GM12873 (cell line): ENCODE measurements at regions not wholly inside any gene's neighbourhood (a gene's known extent, or its start where the extent isn't known, plus 50 kb on each side); places are given as distances from the start of the nearest gene placed in this dataset.

Experiments used
- TF ChIP-seq, protein P1 (sequence below): IDR thresholded peaks from 2 replicates; pipeline ENCODE4 v1.5.1; 2012; ENCODE audit warnings: low read depth, mild to moderate bottlenecking, moderate library complexity, low read length, control low read depth; ENCODE audit not compliant: insufficient read depth; ENCODE audit errors: missing control alignments

DNA sequence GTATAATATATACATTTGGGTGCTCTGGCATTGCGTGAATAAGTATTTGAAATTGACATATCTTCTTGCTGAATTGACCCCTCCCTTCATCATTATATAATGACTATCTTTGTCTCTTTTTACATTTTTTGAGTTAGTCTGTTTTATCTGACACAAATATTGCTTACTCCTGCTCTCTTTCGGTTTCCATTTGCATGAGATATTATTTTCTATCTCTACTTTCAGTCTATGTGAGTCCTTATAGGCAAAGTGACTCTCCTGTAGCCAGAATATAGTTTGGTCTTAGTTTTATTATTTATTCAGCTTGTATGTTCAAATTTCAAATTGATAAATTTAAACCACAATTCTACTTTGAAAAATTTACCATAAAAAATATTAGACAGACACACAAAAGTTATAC, 491.0 kb downstream of the NAV3 start:
- TF ChIP-seq, protein P1, sequence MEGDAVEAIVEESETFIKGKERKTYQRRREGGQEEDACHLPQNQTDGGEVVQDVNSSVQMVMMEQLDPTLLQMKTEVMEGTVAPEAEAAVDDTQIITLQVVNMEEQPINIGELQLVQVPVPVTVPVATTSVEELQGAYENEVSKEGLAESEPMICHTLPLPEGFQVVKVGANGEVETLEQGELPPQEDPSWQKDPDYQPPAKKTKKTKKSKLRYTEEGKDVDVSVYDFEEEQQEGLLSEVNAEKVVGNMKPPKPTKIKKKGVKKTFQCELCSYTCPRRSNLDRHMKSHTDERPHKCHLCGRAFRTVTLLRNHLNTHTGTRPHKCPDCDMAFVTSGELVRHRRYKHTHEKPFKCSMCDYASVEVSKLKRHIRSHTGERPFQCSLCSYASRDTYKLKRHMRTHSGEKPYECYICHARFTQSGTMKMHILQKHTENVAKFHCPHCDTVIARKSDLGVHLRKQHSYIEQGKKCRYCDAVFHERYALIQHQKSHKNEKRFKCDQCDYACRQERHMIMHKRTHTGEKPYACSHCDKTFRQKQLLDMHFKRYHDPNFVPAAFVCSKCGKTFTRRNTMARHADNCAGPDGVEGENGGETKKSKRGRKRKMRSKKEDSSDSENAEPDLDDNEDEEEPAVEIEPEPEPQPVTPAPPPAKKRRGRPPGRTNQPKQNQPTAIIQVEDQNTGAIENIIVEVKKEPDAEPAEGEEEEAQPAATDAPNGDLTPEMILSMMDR, result no peak

DNA sequence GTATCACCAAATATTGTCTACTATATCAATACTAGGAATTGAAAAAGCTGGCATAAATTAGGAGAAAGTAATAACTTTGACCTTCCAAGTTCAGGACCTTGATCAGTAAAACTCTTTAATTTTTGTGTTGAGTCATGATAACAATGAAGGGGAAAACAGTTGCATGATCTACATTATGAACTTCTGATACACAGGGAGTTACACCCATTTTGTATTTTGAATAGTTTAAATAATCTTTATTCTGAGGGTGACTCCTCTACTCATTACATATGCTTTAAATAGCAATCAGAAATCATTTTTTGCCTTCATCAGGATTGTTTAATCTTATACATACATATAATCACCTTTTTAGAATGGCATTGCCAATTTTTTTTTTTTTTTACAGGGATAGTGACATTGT, 492.5 kb downstream of the NAV3 start:
- TF ChIP-seq, protein P1, result no peak

DNA sequence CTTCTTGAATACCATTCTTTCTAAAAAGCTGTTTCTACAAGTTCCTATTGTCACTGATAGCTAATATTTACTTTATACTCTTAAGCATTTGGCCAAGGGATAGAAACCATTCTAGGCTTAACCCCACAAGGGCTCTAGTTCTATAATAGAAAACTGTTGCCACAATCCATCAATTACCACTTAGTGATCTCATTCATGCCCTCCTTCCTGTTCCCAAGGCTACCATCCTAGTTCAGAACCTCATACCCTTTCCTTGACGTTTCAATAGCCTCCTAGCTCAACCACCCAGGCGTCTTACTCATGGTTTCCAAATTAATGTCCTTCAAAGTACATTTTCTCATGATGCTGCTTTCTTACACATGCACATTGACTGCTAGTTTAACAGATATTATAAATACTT, 493.5 kb downstream of the NAV3 start:
- TF ChIP-seq, protein P1, result no peak

DNA sequence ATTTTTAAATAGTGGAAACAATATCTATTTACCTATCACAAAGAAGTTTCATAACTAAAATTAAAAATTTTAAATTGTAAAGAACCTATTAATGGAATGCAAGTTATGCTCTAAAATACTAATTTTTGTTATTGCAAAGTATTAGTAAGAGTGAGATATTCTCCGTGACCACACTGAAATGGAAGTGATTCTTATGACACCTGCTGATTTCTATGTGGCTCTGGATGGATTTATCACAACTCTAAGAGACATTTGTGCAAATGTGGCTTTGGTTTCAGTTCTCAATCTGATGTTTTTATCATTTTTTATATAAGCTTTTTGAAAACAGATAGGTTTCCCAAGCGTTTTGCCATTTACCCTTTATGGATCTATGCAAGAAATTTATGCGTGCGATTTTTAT, 497.8 kb downstream of the NAV3 start:
- TF ChIP-seq, protein P1, result no peak

DNA sequence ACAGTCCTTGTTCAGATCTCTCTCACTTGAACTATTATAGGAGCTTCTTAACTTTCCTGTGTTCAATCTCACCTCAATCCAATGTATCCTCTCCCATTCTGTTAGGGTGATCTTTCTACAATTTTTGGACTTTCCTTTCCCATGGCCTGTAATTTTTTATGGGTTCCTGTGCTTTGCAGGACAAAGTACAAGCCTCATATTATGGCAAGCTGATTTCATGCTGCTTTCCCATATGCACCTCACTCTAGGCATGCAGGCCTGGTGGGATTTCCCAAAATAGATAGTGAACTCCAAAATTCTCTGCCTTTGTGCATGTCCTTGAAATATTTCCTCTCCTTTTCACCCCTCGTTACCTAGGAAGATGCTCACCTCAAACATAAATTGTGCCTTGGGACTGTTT, 499.4 kb downstream of the NAV3 start:
- TF ChIP-seq, protein P1, result no peak

DNA sequence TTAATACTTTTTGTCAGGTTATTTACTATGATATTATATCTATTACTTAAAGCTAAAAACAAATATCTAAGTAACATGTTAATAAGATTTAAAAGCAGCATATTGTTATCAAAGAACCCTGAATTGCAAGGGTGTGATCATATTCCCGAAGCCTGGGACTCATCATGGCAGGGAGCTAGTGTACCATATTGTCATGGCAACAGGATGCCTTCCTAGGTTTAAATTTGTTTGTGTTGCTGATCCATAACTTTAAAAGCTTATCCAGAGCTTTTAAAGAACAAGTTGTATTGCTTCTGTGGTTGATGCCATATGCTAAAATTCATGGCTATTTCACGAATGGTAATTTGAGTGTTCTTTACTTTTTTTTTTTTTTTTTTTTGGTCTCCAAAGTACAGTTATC, 500.5 kb downstream of the NAV3 start:
- TF ChIP-seq, protein P1, result no peak

DNA sequence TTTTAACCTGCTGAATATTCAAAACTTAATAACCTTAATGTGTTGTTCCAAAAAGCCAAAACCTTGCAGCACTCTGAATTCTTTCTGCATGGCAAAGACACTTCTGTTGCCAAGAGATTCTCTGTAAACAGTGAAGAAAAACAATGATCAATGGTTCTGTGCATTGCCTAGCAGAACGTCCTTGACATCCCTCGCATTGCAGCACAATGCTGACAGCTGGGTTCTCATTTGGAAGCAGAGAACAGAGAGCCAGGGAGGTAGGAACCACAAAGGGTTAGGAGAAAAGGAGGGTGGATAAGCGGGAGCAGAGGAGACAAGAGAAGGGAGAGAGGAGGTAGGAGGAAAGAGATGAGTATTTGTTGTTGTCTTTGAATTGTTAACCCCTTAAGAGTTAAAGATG, 501.1 kb downstream of the NAV3 start:
- TF ChIP-seq, protein P1, result no peak

DNA sequence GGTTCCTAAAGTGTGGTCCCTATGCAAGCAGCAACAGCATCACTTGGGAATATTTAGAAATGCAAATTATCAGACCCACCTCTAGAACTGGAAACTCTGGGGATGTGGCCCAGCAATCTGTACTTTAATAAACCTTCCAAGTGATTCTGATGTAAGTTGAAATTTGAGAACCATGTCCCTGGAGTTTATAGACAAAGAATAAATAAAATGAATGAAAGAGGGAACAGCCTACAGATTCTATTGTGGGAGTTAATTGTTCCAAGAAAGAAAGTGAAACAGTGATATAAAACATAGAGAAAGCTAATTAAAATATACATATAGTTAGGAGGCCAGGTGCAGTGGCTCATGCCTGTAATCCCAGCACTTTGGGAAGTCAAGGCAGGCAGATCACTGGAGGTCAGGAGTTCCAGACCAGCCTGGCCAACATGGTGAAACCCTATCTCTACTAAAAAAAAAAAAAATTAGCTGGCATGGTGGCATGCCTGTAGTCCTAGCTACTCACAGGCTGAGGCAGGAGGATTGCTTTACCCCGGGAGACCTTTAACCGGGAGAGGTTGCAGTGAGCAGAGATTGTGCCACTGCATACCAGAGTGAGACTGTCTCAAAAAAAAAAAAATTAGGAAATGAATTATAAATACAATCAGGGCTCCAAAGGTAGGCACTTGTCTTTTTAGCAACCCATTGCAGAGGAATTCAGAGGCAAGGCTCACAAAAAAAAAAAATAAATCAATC, 507.5 kb downstream of the NAV3 start:
- TF ChIP-seq, protein P1, result no peak
